NCI-H82 treated with DMSO at 0.1 percent for 48 hours (cell line): ENCODE measurements at regions not wholly inside any gene's neighbourhood (a gene's known extent, or its start where the extent isn't known, plus 50 kb on each side); places are given as distances from the start of the nearest gene placed in this dataset.
"Not testable (repeated sequence)": the region's sequence is repeated elsewhere in the genome, so short reads cannot be mapped to it uniquely, and the experiment has no call there.

Experiments
- DNase-seq: peaks from one replicate; lab custom pipeline; 2025; ENCODE audit not compliant: unreplicated experiment; lab: John Stamatoyannopoulos, UW

- no peak for DNase-seq
Observed at GRCh38 chr4:156330436-156331031, 376.9 kb upstream of the CTSO start.

GRCh38 chr4:156329779-156330178 lies 376.1 kb upstream of the CTSO start:
- DNase-seq, result no peak

- DNase-seq, result no peak
Observed at GRCh38 chr4:156328882-156329281, 375.2 kb upstream of the CTSO start.

- no peak for DNase-seq
Observed at GRCh38 chr4:156326246-156326645, 372.6 kb upstream of the CTSO start.

GRCh38 chr4:156322592-156322991 lies 368.9 kb upstream of the CTSO start:
- DNase-seq, result no peak

GRCh38 chr4:156321203-156321602 lies 367.5 kb upstream of the CTSO start:
- no peak for DNase-seq

- DNase-seq, result no peak
Observed at GRCh38 chr4:156313497-156313896, 359.8 kb upstream of the CTSO start.

GRCh38 chr4:156312261-156312847 lies 358.7 kb upstream of the CTSO start:
- no peak for DNase-seq

GRCh38 chr4:156309031-156309430 lies 355.4 kb upstream of the CTSO start:
- no peak for DNase-seq

- no peak for DNase-seq
Observed at GRCh38 chr4:156303708-156304107, 350.0 kb upstream of the CTSO start.

GRCh38 chr4:156298230-156298629 lies 344.6 kb upstream of the CTSO start:
- no peak for DNase-seq

GRCh38 chr4:156295676-156296195 lies 342.1 kb upstream of the CTSO start:
- no peak for DNase-seq

GRCh38 chr4:156294577-156294976 lies 340.9 kb upstream of the CTSO start:
- peak; percentile 57 for DNase-seq

- DNase-seq, result no peak
Observed at GRCh38 chr4:156293657-156294297, 340.1 kb upstream of the CTSO start.

- no peak for DNase-seq
Observed at GRCh38 chr4:156291317-156291716, 337.7 kb upstream of the CTSO start.

GRCh38 chr4:156290811-156291210 lies 337.1 kb upstream of the CTSO start:
- DNase-seq, result no peak

GRCh38 chr4:156290026-156290425 lies 336.4 kb upstream of the CTSO start:
- not testable (repeated sequence) for DNase-seq

- no peak for DNase-seq
Observed at GRCh38 chr4:156280686-156281085, 327.0 kb upstream of the CTSO start.

GRCh38 chr4:156265407-156265806 lies 311.7 kb upstream of the CTSO start:
- DNase-seq, result no peak

- DNase-seq, result no peak
Observed at GRCh38 chr4:156261230-156261629, 307.6 kb upstream of the CTSO start.

GRCh38 chr4:156255230-156256007 lies 301.8 kb upstream of the CTSO start:
- no peak for DNase-seq
